Daoy (cell line): ENCODE measurements at regions not wholly inside any gene's neighbourhood (a gene's known extent, or its start where the extent isn't known, plus 50 kb on each side); places are given as distances from the start of the nearest gene placed in this dataset.

Experiments
- DNase-seq: peaks from one replicate; pipeline ENCODE4 v3.0.0-alpha.2; 2015; ENCODE audit warnings: low read depth

DNA sequence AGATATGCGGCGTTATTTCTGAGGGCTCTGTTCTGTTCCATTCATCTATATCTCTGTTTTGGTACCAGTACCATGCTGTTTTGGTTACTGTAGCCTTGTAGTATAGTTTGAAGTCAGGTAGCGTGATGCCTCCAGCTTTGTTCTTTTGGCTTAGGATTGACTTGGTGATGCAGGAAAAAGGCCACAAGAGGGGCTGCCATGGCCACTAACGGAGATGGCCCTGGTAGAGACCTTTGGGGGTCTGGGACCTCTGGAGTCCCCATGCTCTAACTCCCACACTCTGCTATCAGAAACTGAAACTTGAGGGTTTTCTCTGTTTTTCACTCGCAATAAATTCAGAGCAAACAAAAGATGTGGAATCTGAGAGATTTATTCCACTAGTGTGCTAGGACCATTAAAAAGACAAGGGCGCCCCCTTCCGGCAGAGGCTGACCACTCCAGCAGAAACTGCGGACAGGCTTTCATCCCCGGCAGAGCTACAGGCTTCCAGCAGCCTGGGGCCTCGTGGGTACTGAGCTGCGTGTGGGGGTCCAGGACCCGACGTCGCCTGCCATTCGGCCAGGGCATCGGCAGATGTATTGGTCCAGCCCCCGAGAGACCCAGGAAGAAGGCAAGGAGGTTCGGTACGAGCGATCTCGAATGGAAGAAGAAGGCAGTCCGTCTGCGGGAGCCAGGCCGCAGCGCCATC is 775.1 kb downstream of the EPHA7 start:
- peak; percentile 6 for DNase-seq

DNA sequence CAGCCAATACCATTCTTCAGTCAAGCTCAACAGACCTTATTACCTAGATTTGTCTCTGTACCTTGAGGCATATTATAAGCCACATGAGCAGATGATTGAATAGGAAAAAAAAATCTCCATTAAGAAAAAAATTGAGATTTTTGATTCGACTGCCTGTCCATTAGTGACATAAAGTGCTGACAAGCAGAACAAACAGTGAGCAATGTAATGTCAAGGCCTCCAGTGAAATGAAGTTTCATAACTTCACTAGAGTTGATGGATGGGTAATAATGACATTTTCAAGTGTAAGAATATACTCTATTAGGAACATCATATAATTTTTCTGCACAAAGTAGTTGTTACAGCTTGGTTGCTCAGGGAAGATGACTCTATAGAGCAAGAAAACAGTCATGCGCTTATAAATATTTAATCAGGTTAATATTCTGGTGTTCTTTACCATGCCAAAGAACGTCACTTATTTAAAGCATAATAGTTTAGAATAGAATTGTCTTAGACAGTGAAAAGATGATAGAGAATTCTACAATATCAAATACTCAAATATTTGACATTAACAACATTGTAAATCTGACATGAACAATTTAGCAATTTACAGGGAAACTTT is 783.7 kb downstream of the EPHA7 start:
- DNase-seq, result no peak

DNA sequence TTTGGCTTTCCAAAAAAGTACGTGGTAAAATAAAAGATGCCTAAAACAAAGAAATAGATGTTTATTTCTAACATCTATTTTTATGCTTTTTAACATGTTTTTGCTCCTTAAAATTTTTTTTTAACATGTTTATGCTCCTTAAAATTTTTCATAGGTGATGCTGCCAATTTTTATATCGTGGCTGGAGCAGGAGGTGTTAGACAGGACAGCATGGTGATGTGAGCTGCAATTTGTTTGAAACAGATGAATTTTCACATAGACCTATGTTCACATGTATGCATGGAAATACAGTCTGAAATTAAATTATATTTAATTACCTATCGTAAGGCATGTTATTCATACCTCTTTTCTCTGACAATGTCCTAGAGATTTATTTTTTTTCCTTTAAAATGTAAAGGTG is 784.8 kb downstream of the EPHA7 start:
- DNase-seq, result no peak

DNA sequence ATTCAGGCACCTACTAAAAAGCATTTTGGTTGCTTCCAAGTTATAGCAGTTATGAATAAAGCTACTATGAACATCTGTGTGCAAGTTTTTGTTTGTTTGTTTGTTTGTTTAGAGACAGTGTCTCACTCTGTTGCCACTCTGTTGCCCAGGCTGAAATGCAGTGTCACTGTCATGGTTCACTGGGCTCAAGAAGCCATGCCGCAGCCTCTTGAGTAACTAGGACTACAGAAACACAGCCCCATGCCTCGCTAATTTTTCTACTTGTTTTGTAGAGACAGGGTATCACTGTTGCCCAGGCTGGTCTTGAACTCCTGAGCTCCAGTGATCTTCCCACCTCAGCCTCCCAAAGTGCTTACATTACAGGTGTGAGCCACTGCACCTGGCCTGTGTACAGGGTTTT is 795.9 kb downstream of the EPHA7 start:
- no peak for DNase-seq

DNA sequence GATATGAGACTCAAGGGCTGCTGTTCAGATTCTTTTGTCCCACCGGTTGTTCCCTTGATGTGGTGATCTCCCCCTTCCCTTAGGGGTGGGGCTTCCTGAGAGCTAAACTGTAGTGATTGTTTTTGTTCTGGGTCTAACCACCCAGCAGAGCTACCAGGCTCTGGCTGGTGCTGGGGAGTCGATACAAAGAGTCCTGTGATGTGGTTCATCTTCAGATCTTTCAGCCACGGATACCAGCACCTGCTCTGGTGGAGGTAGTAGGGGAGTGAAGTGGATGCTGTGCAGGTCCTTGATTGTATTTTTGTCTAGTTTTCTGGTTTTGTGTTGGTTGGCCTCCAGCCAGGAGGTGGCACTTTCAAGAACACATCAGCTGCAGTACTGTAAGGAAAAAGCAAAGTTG is 801.6 kb downstream of the EPHA7 start:
- DNase-seq, result no peak

DNA sequence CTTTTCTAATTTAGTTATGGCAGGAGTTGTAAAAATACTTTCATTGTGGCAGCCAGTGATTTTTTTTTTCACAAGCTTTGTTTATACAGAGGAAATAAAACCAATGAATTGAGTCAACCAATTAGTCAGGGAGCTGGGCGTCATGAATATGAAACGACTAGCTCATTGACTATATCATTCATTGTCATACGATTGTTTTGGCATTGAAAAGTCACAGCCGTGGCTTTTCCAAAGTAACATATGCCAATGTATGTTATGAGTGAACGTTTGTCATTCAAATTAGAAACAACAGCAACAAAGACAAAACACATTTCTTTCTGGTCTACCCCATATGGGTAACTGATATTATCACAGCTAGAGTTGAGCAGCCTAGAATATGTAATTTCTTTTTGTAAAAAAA is 810.6 kb downstream of the EPHA7 start:
- DNase-seq, result no peak

DNA sequence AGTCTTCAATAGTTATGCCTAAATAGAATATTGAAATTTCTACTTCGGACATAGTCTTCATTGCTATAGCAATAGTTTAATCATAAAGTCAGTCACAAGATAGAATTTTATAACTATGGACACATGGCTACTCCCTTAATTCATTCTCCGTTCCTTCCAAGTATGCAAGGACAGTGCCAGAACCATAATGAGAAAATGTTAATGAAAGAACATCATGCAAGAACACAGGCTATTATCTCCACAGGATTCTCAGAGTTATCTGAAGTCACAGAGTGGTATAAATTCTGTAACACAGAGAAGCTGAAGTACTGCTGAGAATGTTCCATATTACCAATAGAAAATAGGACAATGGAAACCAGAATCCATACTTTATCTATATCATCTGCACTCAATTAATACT is 826.2 kb downstream of the EPHA7 start:
- DNase-seq, result no peak

DNA sequence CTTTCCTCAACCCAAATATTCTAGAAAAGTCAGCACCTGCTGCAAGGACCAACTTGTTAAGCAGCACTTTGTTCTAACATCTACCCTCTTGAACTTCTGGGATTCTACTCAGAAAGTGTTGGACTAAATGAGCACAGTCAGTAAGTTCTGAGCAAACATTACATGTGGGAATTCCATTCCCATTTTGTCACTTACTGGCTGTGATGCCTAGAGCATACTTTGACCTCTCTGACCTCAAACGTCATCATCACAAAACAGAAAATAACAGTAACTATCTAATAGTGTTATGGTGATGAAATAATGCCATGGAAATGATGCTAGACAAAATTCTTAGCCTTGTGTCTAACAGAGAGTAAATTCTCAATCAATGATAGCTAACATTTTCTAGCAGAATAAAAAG is 829.4 kb downstream of the EPHA7 start:
- DNase-seq, result no peak

DNA sequence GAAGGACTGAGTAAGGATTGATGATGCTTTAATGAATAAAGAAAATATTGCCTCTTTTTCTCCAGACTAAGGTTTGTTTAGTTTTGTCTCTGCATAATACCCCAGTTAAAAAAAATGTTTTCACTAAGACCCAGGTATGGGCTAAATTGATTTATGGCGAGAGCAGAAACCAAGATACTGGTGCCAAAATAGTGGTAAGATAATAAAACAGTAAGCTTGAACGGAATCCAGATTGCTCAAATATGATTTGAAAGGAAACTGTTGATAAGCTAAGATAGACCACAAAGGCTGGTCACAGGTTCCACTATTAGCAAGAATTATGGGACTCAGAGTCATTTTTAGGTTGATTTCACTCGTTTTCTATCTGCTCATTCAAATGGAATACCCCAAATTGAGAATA is 831.2 kb downstream of the EPHA7 start:
- DNase-seq, result no peak

DNA sequence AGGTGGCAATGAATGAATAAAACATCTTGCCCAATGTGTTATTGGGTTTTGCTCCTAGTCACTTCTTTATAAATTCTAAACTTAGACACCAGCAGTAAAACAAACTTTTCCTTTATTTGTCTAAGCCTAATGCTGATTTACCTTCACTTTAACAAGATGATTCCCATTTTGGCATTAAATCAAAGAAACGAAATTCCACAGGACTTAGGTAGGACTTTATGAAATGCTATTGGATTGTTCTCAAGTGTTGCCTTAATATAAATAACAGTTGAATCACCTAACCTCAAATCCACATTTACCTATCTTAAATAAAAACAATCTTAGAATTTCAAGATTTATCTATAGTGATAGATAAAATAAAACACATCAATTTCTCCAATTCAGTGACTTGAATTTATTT is 831.8 kb downstream of the EPHA7 start:
- DNase-seq, result no peak

DNA sequence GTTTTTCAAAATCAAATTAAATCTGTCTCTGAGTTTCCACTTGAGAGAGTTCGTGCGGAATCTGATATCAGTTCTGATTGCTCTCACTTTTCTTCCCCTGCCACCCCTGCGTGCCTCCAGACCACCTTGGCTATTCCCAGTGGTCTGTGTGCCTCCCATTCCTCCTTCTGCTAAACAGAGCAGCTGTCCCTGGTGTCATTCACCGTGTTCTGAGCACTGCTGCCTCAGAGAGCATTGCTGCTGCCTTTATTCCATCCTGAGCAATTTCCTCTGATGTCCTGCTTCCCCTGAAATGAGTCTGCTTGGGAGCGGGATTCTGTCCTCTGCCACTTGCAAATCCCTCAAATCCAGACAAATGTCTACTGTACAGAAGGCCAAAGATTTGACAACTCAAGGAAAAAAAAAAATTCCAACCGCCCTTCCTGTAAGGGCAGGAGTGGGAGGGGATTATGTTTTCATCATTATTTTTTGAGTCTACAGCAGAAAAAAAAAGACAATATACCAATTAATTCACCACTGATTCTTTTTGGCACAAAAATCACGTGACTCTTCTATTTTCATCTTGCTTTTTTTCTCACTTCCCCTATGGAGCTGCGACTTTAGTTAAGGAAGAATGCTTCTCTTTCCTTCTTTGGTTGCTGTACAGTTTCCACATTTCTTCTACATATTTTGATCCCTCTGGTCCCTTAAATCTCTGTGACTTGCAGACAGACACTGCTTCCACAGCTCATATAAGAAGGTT is 833.0 kb downstream of the EPHA7 start:
- no peak for DNase-seq

DNA sequence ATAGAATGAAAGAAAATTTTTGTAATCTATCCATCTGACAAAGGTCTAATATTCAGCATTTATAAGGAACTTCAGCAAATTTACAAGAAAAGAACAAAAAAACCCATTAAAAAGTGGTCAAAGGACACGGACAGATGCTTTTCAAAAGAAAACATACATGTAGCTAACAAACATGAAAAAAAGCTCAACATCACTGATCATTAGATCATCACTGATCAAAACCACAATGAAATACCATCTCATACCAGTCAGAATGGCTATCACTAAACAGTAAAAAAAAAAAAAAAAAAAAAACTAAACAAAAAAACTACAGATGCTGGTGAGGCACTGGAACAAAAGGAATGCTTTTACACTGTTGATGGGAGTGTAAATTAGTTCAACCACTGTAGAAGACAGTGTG is 837.1 kb downstream of the EPHA7 start:
- no peak for DNase-seq

DNA sequence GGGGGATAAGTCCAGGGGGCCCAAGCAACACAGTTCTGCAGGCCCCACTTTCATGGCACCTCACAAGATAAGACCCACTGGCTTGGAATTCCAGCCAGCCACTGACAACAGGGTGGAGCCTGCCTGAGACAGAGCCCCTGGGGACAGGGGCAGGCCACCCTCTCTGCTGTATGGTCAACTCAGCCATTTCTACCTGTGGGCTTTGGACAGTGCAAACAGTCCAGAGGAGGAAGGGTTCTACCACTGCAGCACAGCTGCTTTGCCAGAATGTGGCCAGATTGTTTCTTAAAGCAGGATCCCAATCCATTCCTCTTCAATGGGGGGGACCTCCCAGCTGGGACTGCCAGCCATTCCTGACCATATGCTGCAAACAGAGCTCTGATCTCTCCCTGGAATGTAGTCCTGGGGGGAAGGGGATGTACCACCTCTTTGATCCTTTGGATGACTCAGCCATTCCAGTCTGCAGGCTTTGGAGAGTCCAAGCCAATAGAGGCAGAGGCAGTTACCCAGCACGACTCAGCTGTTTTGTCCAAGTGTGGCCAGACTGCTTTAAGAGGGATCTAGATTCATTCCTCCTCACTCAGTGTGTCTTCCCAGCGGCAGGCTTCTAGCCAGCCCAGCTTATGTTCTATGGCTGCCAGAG is 842.2 kb downstream of the EPHA7 start:
- peak; percentile 23 for DNase-seq

DNA sequence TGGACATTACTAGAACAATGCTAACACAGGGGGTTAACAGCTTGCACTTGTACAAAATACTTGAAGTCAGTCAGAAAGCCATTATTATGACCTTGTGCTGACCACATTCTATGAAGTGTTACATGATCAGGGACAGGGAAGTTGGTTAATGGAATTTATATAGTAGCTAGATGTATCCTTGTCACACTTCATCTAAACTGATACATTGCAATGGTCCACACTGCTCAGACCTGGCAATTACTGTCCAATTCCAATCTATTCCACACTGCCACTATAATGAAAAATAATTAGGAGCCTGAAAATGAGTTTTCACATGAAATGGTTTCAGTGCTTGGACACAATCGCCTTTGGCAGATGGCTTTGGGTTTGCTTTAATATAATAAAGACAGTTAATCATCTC is 850.8 kb downstream of the EPHA7 start:
- DNase-seq, result no peak

DNA sequence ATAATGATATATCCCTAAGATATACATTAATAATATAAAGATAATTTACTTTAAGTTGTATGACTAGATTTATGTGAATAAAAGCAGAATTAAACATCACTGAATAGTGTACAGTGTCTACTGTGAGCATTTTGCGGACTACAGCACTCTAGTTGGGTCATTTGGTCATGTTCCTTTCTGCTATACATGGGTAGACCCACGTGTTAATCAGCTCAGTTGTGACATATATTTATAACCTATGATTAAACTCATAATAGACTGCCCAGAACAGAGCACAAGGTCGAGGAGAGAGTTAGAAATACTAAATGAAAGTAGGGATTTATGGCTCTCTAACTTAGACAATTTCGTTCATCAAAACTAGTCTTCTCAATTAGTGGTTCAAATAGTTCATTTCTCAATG is 852.7 kb downstream of the EPHA7 start:
- no peak for DNase-seq

DNA sequence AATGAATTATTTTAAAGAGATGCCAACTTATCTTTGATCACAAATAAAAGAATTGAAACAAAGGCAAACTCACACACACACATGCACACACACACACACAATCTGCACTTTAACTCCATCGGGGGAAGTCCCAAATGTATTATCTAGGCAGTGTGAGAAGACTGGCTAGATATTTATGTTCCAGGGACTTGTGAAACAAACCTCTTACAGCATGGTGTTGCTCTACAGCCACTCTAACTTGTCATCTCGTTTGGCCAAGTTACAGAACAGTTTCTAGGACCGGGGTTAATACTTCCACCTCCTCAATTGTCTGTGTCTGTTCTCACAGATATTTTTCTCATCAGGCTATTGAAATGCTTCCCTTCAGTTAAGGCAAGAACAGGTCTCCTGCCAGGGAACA is 855.0 kb downstream of the EPHA7 start:
- no peak for DNase-seq

DNA sequence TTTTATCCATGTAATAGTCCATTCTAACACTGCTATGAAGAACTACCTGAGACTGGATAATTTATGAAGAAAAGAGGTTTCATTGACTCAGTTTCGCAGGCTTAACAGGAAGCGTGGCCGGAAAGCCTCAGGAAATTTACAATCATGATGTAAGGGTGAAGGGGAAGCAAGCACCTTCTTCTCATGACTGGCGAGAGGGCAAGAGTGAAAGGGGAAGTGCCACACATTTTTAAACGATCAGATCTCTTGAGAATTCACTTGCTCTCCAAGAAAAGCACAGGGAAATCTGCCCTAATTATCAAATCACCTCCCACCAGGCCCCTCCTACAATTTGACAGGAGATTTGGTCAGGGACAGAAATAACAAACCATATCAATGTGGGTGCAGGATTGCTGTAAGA is 859.7 kb downstream of the EPHA7 start:
- DNase-seq, result no peak

DNA sequence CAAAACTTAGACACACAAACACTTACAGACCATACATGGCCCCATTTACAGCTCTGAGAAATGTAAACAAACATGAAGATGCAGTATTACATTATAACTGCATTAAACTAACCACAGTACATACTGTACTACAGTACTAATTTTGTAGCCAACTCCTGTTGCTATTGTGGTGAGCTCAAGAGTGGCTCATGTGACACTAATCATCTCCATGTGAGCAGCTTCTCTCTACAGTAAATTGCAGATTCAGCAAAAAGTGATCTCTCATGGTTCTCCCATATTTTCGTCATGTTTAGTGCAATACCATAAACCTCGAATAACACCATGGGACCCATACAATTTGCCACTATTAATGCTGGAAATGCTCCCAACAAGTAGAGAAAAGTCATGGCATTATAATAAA is 860.4 kb downstream of the EPHA7 start:
- DNase-seq, result no peak

DNA sequence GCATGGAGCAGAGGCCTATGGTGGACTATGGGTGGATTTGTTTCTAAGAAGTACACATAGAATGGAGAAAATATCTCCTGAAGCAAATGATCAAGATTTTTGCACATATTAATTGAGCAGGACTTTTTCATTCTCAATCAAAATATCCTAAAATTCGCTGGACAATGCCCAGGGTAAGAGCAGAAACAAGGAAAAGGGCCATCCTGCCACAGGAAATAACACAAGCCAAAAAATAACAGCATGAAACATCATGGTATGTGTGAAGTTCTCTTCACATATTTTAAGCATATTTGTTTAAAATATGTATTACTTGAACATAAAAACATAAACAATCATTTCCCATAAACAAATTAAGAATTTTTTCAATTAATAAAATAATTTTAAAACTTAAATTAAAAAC is 868.9 kb downstream of the EPHA7 start:
- no peak for DNase-seq

DNA sequence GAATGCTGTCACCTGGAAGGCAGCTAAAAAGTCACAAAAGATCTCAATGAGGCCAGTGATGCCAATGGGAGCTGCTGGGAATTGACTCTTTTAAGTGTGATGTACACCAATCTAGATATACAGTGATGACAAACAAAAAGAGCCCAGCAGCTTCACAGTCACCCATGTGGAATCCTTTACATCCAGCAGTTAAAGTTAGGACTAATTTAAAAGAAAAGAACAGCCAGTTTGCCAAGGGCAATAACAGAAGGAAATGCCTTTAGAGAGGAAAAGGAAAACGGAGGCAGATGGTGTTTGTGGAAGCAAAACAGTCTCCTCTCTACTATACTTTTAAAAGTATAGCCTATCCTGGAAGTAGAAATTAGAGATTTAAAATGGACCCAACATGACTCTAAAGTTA is 873.5 kb downstream of the EPHA7 start:
- DNase-seq, result no peak

DNA sequence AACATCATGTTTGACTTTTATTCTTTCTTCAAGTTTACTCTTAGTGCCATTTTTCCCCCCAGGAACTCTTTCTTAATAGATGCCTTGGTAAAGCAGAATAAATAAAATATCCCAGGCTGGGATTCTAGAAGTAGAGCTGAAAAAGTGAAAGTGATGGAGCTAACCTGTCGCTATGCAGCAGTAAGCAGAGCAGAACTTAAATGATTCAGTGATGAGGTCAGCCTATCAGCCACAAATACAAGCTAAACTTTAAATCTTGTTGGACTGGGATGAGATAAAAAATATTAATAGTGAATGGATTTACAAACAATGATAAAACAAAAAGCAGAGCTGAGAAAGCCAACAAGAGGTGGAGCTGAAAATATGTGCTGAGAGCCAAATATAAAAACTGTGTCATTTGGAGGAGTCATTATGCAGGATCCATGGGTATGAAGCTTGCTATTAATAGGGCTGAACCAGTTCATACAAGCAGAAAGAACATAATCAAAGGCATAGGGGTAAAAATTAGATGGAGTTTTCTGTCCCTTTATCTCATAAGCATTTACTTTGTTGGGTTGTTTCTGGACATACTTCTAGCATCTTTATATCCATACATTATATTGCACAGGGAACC is 877.8 kb downstream of the EPHA7 start:
- DNase-seq, result no peak

DNA sequence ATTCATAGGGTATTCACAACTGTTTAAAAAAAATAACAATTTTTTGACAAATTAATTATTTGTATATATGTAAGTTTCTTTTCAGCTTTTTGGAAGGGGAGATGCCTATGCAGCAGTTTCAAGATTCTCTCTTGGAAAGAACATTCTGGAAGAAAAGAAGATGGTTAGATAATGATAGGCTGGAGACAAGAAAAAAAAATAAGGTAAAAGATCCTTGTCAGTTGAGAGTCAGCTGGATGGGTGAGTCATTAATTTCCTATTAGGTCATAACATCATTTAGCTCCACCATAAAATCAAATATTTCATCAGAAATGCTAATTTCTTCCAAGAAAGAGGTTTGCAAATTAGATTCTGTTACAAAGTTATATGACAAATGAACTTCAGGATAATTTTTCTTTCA is 880.4 kb downstream of the EPHA7 start:
- no peak for DNase-seq

DNA sequence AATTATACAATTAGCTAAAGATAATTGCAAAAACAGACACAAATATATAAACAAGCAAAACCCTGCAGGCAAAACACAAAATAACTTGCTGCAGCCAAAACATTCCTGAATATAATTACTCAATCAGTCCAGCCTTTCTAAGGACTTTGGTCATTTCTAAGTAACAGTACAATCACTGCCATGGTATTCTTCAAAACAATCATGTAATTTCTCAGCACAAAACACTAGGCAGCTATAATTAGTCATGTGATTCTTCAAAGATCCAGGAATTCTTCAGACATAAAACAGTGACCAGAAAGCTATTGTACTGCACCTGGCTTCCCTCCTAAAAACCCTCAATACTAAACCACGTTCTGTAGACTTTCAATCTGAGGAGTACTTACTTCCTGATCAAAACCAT is 881.1 kb downstream of the EPHA7 start:
- DNase-seq, result no peak
